ENCODE measurements at regions not wholly inside any gene's neighbourhood (a gene's known extent, or its start where the extent isn't known, plus 50 kb on each side); places are given as distances from the start of the nearest gene placed in this dataset.

DNA sequence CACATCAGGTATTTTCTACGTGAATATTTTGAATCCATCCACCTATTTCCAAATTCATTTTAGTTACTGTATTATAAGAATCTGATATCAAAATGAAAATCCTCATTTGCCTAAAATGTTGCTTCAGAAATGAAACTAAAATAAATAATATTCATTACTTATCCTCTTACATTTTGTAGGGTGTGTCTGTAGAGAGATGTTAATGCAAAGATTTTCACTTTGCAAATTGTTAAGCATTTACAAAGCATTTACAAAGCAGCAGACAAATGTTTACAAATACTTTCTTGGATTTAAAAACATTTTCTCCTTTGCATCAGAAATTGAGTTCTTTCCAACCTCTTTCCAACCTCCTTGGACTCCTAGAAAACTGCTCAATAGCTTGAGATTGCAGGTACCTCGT is 360.0 kb upstream of the DCN start:
- H2AFZ ChIP-seq (ENCODE audit: low read depth, low read length), result no peak overlapping the region
- TF ChIP-seq EZH2phosphoT487 (IDR thresholded peaks at IDR 0.05; ENCODE audit: low read depth), result no peak
- TF ChIP-seq, protein P1, sequence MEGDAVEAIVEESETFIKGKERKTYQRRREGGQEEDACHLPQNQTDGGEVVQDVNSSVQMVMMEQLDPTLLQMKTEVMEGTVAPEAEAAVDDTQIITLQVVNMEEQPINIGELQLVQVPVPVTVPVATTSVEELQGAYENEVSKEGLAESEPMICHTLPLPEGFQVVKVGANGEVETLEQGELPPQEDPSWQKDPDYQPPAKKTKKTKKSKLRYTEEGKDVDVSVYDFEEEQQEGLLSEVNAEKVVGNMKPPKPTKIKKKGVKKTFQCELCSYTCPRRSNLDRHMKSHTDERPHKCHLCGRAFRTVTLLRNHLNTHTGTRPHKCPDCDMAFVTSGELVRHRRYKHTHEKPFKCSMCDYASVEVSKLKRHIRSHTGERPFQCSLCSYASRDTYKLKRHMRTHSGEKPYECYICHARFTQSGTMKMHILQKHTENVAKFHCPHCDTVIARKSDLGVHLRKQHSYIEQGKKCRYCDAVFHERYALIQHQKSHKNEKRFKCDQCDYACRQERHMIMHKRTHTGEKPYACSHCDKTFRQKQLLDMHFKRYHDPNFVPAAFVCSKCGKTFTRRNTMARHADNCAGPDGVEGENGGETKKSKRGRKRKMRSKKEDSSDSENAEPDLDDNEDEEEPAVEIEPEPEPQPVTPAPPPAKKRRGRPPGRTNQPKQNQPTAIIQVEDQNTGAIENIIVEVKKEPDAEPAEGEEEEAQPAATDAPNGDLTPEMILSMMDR (IDR thresholded peaks at IDR 0.05; ENCODE audit: low read depth, low read length), result no peak

DNA sequence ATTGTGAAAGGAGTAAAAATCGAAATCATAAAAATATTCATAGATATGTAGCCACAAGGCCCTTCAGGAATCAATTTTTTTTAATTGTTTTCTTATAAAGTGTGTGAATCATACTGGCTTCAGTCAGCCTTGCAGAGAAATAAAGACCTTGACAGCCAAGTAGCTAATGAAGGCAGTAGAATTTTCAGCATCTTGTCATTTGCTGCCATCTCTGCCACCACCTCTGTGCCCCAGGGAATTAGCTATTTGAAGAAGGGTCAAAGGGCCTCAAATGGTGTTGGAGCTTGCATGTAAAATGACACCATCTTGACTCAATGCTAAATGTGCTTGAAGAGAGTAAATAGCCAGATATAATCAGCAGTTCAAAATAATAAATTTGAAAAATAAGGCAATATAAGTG is 359.4 kb upstream of the DCN start:
- no peaks in the 10 kb centered on the region for H3K27me3 ChIP-seq (ENCODE audit: low read depth, low read length)
- no peak overlapping the region for H2AFZ ChIP-seq (ENCODE audit: low read depth, low read length)
- TF ChIP-seq, protein P1 (IDR thresholded peaks at IDR 0.05; ENCODE audit: low read depth, low read length), result no peak
- TF ChIP-seq EZH2phosphoT487 (IDR thresholded peaks at IDR 0.05; ENCODE audit: low read depth), result no peak
- H3K4me2 ChIP-seq (ENCODE audit: low read length), result no peak overlapping the region
- H4K20me1 ChIP-seq (ENCODE audit: insufficient read depth, low read length), result no peaks in the 10 kb centered on the region
- H3K36me3 ChIP-seq (replicated peaks; ENCODE audit: low read depth, low read length), result no peaks in the 10 kb centered on the region
- no peak overlapping the region for H3K9ac ChIP-seq (ENCODE audit: low read length)
- H3K79me2 ChIP-seq (ENCODE audit: low read length), result no peaks in the 10 kb centered on the region
- no peak overlapping the region for H3K27ac ChIP-seq (ENCODE audit: low read length)
- no peaks in the 10 kb centered on the region for H3K4me1 ChIP-seq (ENCODE audit: low read length)
- H3K4me3 ChIP-seq (ENCODE audit: low read length), result no peak overlapping the region
- peaks cover 4% of the 10 kb centered on the region; the same call in 1 of the 2 replicates for H3K9me3 ChIP-seq (ENCODE audit: insufficient read depth, low read length)

More for the DNA sequence above, 360.0 kb upstream of the DCN start:
- no peak overlapping the region for H3K9ac ChIP-seq (ENCODE audit: low read length)
- no peaks in the 10 kb centered on the region for H4K20me1 ChIP-seq (ENCODE audit: insufficient read depth, low read length)
- no peaks in the 10 kb centered on the region for H3K36me3 ChIP-seq (replicated peaks; ENCODE audit: low read depth, low read length)
- no peaks in the 10 kb centered on the region for H3K79me2 ChIP-seq (ENCODE audit: low read length)
- H3K4me1 ChIP-seq (ENCODE audit: low read length), result no peaks in the 10 kb centered on the region
- H3K4me2 ChIP-seq (ENCODE audit: low read length), result no peak overlapping the region
- no peak overlapping the region for H3K27ac ChIP-seq (ENCODE audit: low read length)
- H3K9me3 ChIP-seq (ENCODE audit: insufficient read depth, low read length), result peaks cover 4% of the 10 kb centered on the region; the same call in 1 of the 2 replicates
- H3K4me3 ChIP-seq (ENCODE audit: low read length), result no peak overlapping the region
- no peaks in the 10 kb centered on the region for H3K27me3 ChIP-seq (ENCODE audit: low read depth, low read length)

DNA sequence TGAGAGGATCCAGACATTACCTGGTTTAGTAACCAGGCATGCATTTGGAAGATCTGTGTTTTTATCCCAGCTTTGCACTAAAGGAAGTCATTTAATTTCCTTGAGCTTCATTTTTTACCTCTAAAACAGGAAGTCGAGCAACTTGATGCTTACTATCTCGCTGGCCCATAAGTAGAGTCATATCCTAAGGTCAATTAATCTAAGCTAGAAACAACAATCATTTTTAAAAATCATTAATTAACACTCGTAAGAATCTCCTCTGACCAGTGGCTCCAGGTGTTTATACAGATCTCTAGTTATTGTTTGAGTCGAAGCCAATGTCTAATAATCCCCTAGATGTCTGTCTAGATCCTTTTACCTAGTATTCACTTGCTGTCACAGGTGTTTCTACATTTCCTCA is 355.8 kb upstream of the DCN start:
- Histone ChIP-seq H3K9me3 (ENCODE audit: insufficient read depth, low read length) (peaks cover 4% of the 10 kb centered on the region; the same call in 1 of the 2 replicates), H3K4me3 (ENCODE audit: low read length) (no peak overlapping the region), H3K4me1 (ENCODE audit: low read length) (no peaks in the 10 kb centered on the region), H3K36me3 (replicated peaks; ENCODE audit: low read depth, low read length) (no peaks in the 10 kb centered on the region), H4K20me1 (ENCODE audit: insufficient read depth, low read length) (no peaks in the 10 kb centered on the region), H3K27ac (ENCODE audit: low read length) (no peak overlapping the region), H3K27me3 (ENCODE audit: low read depth, low read length) (no peaks in the 10 kb centered on the region), H2AFZ (ENCODE audit: low read depth, low read length) (no peak overlapping the region), H3K79me2 (ENCODE audit: low read length) (no peaks in the 10 kb centered on the region), H3K9ac (ENCODE audit: low read length) (no peak overlapping the region), H3K4me2 (ENCODE audit: low read length) (no peak overlapping the region)
- no peak for TF ChIP-seq EZH2phosphoT487 (IDR thresholded peaks at IDR 0.05; ENCODE audit: low read depth)
- TF ChIP-seq, protein P1 (IDR thresholded peaks at IDR 0.05; ENCODE audit: low read depth, low read length), result no peak

DNA sequence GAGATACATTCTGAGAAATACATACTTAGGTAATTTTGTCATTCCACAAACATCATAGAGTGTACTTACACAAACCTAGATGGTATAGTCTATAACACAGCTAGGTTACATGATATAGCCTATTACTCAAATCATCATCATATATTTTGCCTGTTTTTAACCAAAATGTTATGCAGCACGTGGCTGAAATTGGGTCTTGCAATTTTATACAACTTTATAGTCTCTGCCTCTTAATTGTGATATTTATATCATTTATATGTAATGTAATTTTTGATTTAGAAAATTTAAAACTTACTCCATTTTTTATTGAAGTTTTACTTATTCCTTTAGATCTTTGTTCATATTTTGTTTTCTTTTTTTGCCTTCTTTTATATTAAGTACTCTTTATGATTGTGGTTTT is 350.7 kb upstream of the DCN start:
- H3K27ac ChIP-seq (ENCODE audit: low read length), result no peak overlapping the region
- no peaks in the 10 kb centered on the region for H3K4me1 ChIP-seq (ENCODE audit: low read length)
- no peak overlapping the region for H2AFZ ChIP-seq (ENCODE audit: low read depth, low read length)

More for the DNA sequence above, 350.7 kb upstream of the DCN start:
- 0 out of 2 replicates have a peak, but pooled peaks cover 10% of the 10 kb centered on the region for H3K9me3 ChIP-seq (ENCODE audit: insufficient read depth, low read length)
- H3K4me2 ChIP-seq (ENCODE audit: low read length), result no peak overlapping the region
- no peak for TF ChIP-seq EZH2phosphoT487 (IDR thresholded peaks at IDR 0.05; ENCODE audit: low read depth)
- TF ChIP-seq, protein P1 (IDR thresholded peaks at IDR 0.05; ENCODE audit: low read depth, low read length), result no peak
- H3K4me3 ChIP-seq (ENCODE audit: low read length), result no peak overlapping the region
- no peak overlapping the region for H3K9ac ChIP-seq (ENCODE audit: low read length)
- H4K20me1 ChIP-seq (ENCODE audit: insufficient read depth, low read length), result no peaks in the 10 kb centered on the region
- no peaks in the 10 kb centered on the region for H3K36me3 ChIP-seq (replicated peaks; ENCODE audit: low read depth, low read length)
- no peaks in the 10 kb centered on the region for H3K79me2 ChIP-seq (ENCODE audit: low read length)
- no peaks in the 10 kb centered on the region for H3K27me3 ChIP-seq (ENCODE audit: low read depth, low read length)

Data from OCI-LY3 (cell line).